HepG2 (cell line): ENCODE measurements at regions not wholly inside any gene's neighbourhood (a gene's known extent, or its start where the extent isn't known, plus 50 kb on each side); places are given as distances from the start of the nearest gene placed in this dataset.
A peak's percentile ranks its signal among the peaks of the same experiment; 100 is the strongest.

Source experiments
- ATAC-seq: fragments of 200-7000 bp; cut with Tn5 transposase; 3 replicates; pipeline ENCODE4 v1.9.1; 2020; ENCODE audit warnings: mild to moderate bottlenecking, moderate library complexity
- BruUV-seq: library from RNA; stranded (reverse); fragments of 400-500 nt; replicated peaks from 2 replicates; lab custom pipeline; 2021; lab: Mats Ljungman, UMichigan
- CTCF ChIA-PET: fragments of 300-600 bp; formaldehyde crosslinking; extraction: SDS; loops from one replicate; lab custom pipeline; 2021; ENCODE audit warnings: low total read pairs, inconsistent platforms, low intra/inter-chr PET ratio; lab: Yijun Ruan, JAX
- POLR2A ChIA-PET: fragments of 350-600 bp; sonication (Branson Sonifier 250); formaldehyde crosslinking; loops from one replicate; lab custom pipeline; 2020; ENCODE audit warnings: antibody characterized with exemption, inconsistent platforms; lab: Yijun Ruan, JAX
- DNase-seq: peaks from one replicate; pipeline ENCODE4 v3.0.0-alpha.2; 2015; ENCODE audit warnings: low spot score
- FAIRE-seq: peaks from 3 replicates; lab custom pipeline; 2011; peaks lifted over from hg19 to GRCh38; lab: Jason Lieb, UNC
- H2AFZ ChIP-seq: one replicate; pipeline ENCODE4 v1.6.1; 2011; ENCODE audit warnings: low read length, inconsistent platforms
- H3K27ac ChIP-seq: fragments of 300-600 bp; 3 replicates; pipeline ENCODE4 v1.8.0; 2011; ENCODE audit warnings: mixed run types, mild to moderate bottlenecking, mixed read lengths, low read length, inconsistent platforms; ENCODE audit not compliant: insufficient read depth; ENCODE audit errors: extremely low read length
- H3K27me3 ChIP-seq, 2 experiments: fragments of 200-600 bp in 1 of 2; 2 replicates in 1 of 2; 3 replicates in 1 of 2; pipeline versions ENCODE4 v1.6.0 to v1.8.0; 2011; ENCODE audit warnings: low read length in 2 of 2, mild to moderate bottlenecking in 2 of 2, moderate library complexity in 2 of 2, inconsistent platforms in 1 of 2; ENCODE audit not compliant: insufficient read depth in 2 of 2, control insufficient read depth in 1 of 2
- H3K36me3 ChIP-seq, 2 experiments: fragments of 200-600 bp in 1 of 2; replicated peaks in 1 of 2; 2 replicates in 1 of 2; 3 replicates in 1 of 2; pipeline versions ENCODE4 v1.5.1 to v1.8.0; 2011; ENCODE audit warnings: low read length in 2 of 2, inconsistent platforms in 1 of 2; ENCODE audit not compliant: insufficient read depth in 2 of 2, control insufficient read depth in 1 of 2
- H3K4me1 ChIP-seq: 2 replicates; pipeline ENCODE4 v1.5.1; 2012; ENCODE audit warnings: low read length, inconsistent platforms; ENCODE audit not compliant: insufficient read depth
- H3K4me2 ChIP-seq: 2 replicates; pipeline ENCODE4 v1.6.0; 2011; ENCODE audit warnings: low read depth, low read length, inconsistent platforms
- H3K4me3 ChIP-seq, 3 experiments: fragments of 200-600 bp in 1 of 3; sonication (generic), shearing (Covaris generic) in 1 of 3; replicated peaks in 1 of 3; 2 replicates each; pipeline ENCODE4 v1.5.1; 2011 to 2016; ENCODE audit warnings: low read length in 3 of 3, inconsistent platforms in 2 of 3, low read depth in 2 of 3, mild to moderate bottlenecking in 2 of 3, control low read depth in 1 of 3, mixed read lengths in 1 of 3; ENCODE audit not compliant: insufficient read depth in 1 of 3
- H3K79me2 ChIP-seq: one replicate; pipeline ENCODE4 v1.6.1; 2011; ENCODE audit warnings: low read length, inconsistent platforms; ENCODE audit not compliant: insufficient read depth
- H3K9ac ChIP-seq: 2 replicates; pipeline ENCODE4 v1.6.0; 2011; ENCODE audit warnings: mild to moderate bottlenecking, low read depth, low read length, inconsistent platforms; ENCODE audit not compliant: insufficient read depth
- H3K9me3 ChIP-seq: 2 replicates; pipeline ENCODE4 v1.5.1; 2012; ENCODE audit warnings: mild to moderate bottlenecking, low read length
- H4K20me1 ChIP-seq: 2 replicates; pipeline ENCODE4 v1.6.0; 2011; ENCODE audit warnings: inconsistent platforms, mild to moderate bottlenecking, low read length, moderate library complexity; ENCODE audit not compliant: insufficient read depth
- MTA1 ChIP-seq: sonication (generic); formaldehyde crosslinking; IDR thresholded peaks from 2 replicates; pipeline ENCODE4 v1.4.0; 2020; ENCODE audit warnings: missing genetic modification reagents, mild to moderate bottlenecking, borderline replicate concordance
- PHF21A ChIP-seq: sonication (generic); formaldehyde crosslinking; IDR thresholded peaks from 2 replicates; pipeline ENCODE4 v1.5.0; 2020; ENCODE audit warnings: mild to moderate bottlenecking, missing genetic modification reagents
- ZBTB42 ChIP-seq: sonication (generic); formaldehyde crosslinking; IDR thresholded peaks from 2 replicates; pipeline ENCODE4 v1.5.0; 2020; ENCODE audit warnings: mild to moderate bottlenecking, missing genetic modification reagents
- ZNF274 ChIP-seq: sonication (generic); formaldehyde crosslinking; IDR thresholded peaks from 2 replicates; pipeline ENCODE4 v1.5.1; 2020; ENCODE audit warnings: mild to moderate bottlenecking, missing genetic modification reagents
- ZNF317 ChIP-seq: sonication (generic); formaldehyde crosslinking; IDR thresholded peaks from 2 replicates; pipeline ENCODE4 v1.5.0; 2020; ENCODE audit warnings: mild to moderate bottlenecking, missing genetic modification reagents
- ZNF552 ChIP-seq: sonication (generic); formaldehyde crosslinking; IDR thresholded peaks from 2 replicates; pipeline ENCODE4 v1.9.0; 2022; ENCODE audit warnings: missing genetic modification reagents, mild to moderate bottlenecking, borderline replicate concordance
- ZNF629 ChIP-seq: sonication (generic); formaldehyde crosslinking; conservative IDR thresholded peaks from 2 replicates; pipeline ENCODE4 v1.5.0; 2020; ENCODE audit warnings: missing genetic modification reagents
- ZNF644 ChIP-seq: IDR thresholded peaks from 2 replicates; pipeline ENCODE4 v1.6.1; 2016; ENCODE audit warnings: low read depth
- ZNF672 ChIP-seq: sonication (generic); formaldehyde crosslinking; IDR thresholded peaks from 2 replicates; pipeline ENCODE4 v1.8.1; 2022; ENCODE audit warnings: missing genetic modification reagents
- WGBS: methylation state at CpG from one replicate; pipeline ENCODE4 v1.1.6; 2017; ENCODE audit warnings: low lambda C conversion rate; 5-methylcytosine and 5-hydroxymethylcytosine counted together
- in situ Hi-C: cut with HindIII; loops from 2 replicates; pipeline ENCODE4 v1.10.0; 2017; ENCODE audit warnings: low pct_unique_long_range_greater_than_20kb; ENCODE audit not compliant: extremely low pct_ligation_motif_present
- intact Hi-C: fragments of 100-400 bp; cut with micrococcal nuclease; formaldehyde crosslinking; loops from one replicate; pipeline ENCODE4 v1.10.0; 2022; ENCODE audit not compliant: unreplicated experiment
- TF ChIP-seq, protein P1 (sequence below): sonication (generic); formaldehyde crosslinking; IDR thresholded peaks from 2 replicates; pipeline ENCODE4 v1.9.0; 2021; ENCODE audit warnings: missing genetic modification reagents, borderline replicate concordance
- TF ChIP-seq, protein P2 (sequence below): sonication (generic); formaldehyde crosslinking; IDR thresholded peaks from 2 replicates; pipeline ENCODE4 v1.4.0; 2020; ENCODE audit warnings: low read depth, mild to moderate bottlenecking, missing genetic modification reagents
- TF ChIP-seq, protein P3 (sequence below): IDR thresholded peaks from 2 replicates; pipeline ENCODE4 v1.6.1; 2016; ENCODE audit warnings: missing biosample characterization, missing genetic modification reagents, low read depth
- TF ChIP-seq, protein P4 (sequence below): sonication (generic); formaldehyde crosslinking; IDR thresholded peaks from 2 replicates; pipeline ENCODE4 v1.4.0; 2020; ENCODE audit warnings: missing genetic modification reagents

DNA sequence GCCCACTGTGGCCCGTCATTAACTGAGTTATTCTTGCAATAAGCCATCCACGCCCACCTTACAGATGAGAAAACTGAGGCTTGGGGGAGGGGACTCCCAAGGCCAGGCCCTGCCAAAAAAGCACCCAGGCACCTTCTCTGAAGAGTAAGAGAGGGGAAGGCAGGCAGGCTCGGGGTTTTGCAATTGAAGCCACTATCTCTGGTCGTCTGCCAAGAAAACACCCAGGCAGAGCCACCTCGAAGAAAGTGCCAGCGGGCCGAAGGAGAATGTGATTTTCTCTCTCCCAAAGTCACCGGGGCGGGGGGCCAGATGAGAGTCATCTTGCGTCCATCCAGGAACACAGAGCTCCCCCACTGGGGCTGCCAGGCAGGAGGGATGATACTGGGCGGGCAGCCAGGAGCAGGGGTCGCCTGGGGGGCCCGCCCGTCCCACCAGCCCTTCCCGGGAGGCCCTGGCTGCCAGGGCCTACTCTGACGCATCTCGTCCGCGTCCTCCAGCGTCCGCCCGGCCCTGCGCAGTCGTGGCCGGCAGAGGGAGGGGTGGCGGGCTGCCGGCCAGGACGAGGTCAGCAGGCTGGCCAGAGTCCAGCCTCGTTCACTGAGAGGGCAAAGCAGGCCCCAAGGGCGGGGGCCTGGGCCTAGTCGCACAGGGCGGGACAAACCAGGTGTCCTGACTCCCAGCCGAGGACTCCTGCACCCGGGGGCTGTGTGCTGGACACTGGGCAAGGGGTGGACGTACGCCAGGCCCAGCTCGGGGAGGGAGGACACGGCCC, 74.3 kb downstream of the RFLNA start:
- in situ Hi-C loops: no loop called here
- peak; percentile 88 for ATAC-seq
- BruUV-seq: no TSS peak
- peak; percentile 69 for DNase-seq
- Histone ChIP-seq H3K9me3 (no peaks in the 10 kb centered on the region), H2AFZ (no peak overlapping the region), H3K4me2 (peak overlapping the region; percentile 56), H3K4me1 (peaks cover 37% of the 10 kb centered on the region), H3K27me3 (no peaks in the 10 kb centered on the region), H3K27ac (peak overlapping the region; percentile 77), H4K20me1 (no peaks in the 10 kb centered on the region), H3K4me3 (peak overlapping the region in 1 of 3 experiments; percentile 47; a peak in 1 of 6 replicates), H3K36me3 (peaks cover 2 to 27% of the 10 kb centered on the region in 2 experiments; a peak in 4 of 5 replicates), H3K79me2 (no peaks in the 10 kb centered on the region), H3K9ac (peak overlapping the region; percentile 59)
- WGBS: 79% methylated on average over 9 of the region's 38 CpGs
- ChIA-PET POLR2A (interaction anchor here (2.6 kb wide), 1 partner anchor 20 kb away, joined by 9 read pairs; no protein-coding TSS in a partner anchor), CTCF (no interaction called here)
- intact Hi-C loops: loop anchor here (1.0 to 10.0 kb wide), 2 partner anchors 16 to 406 kb away; no protein-coding TSS in a partner anchor
- FAIRE-seq: peak; percentile 56
- TF ChIP-seq, protein P1, sequence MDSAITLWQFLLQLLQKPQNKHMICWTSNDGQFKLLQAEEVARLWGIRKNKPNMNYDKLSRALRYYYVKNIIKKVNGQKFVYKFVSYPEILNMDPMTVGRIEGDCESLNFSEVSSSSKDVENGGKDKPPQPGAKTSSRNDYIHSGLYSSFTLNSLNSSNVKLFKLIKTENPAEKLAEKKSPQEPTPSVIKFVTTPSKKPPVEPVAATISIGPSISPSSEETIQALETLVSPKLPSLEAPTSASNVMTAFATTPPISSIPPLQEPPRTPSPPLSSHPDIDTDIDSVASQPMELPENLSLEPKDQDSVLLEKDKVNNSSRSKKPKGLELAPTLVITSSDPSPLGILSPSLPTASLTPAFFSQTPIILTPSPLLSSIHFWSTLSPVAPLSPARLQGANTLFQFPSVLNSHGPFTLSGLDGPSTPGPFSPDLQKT (CRISPR knock-in tag): no peak
- TF ChIP-seq ZNF552 (CRISPR knock-in tag) (0 out of 2 replicates have a peak, but pooled peaks have one; percentile 37), ZBTB42 (CRISPR knock-in tag) (no peak), MTA1 (CRISPR knock-in tag) (peak; percentile 99), ZNF644 (CRISPR knock-in tag) (no peak), ZNF629 (CRISPR knock-in tag) (peak; percentile 95), ZNF317 (no peak), ZNF672 (CRISPR knock-in tag) (no peak), PHF21A (CRISPR knock-in tag) (peak; percentile 99), ZNF274 (CRISPR knock-in tag) (0 out of 2 replicates have a peak, but pooled peaks have one; percentile 34)
- TF ChIP-seq, protein P2, sequence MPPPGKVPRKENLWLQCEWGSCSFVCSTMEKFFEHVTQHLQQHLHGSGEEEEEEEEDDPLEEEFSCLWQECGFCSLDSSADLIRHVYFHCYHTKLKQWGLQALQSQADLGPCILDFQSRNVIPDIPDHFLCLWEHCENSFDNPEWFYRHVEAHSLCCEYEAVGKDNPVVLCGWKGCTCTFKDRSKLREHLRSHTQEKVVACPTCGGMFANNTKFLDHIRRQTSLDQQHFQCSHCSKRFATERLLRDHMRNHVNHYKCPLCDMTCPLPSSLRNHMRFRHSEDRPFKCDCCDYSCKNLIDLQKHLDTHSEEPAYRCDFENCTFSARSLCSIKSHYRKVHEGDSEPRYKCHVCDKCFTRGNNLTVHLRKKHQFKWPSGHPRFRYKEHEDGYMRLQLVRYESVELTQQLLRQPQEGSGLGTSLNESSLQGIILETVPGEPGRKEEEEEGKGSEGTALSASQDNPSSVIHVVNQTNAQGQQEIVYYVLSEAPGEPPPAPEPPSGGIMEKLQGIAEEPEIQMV: peak; percentile 96
- TF ChIP-seq, protein P3, sequence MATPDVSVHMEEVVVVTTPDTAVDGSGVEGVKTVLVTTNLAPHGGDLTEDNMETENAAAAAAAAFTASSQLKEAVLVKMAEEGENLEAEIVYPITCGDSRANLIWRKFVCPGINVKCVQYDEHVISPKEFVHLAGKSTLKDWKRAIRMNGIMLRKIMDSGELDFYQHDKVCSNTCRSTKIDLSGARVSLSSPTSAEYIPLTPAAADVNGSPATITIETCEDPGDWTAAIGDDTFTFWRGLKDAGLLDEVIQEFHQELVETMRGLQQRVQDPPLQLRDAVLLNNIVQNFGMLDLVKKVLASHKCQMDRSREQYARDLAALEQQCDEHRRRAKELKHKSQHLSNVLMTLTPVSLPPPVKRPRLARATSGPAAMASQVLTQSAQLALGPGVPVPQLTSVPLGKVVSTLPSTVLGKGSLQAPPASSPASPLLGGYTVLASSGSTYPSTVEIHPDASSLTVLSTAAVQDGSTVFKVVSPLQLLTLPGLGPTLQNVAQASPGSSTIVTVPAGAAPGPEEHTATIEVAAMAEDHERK (CRISPR knock-in tag): no peak
- TF ChIP-seq, protein P4, sequence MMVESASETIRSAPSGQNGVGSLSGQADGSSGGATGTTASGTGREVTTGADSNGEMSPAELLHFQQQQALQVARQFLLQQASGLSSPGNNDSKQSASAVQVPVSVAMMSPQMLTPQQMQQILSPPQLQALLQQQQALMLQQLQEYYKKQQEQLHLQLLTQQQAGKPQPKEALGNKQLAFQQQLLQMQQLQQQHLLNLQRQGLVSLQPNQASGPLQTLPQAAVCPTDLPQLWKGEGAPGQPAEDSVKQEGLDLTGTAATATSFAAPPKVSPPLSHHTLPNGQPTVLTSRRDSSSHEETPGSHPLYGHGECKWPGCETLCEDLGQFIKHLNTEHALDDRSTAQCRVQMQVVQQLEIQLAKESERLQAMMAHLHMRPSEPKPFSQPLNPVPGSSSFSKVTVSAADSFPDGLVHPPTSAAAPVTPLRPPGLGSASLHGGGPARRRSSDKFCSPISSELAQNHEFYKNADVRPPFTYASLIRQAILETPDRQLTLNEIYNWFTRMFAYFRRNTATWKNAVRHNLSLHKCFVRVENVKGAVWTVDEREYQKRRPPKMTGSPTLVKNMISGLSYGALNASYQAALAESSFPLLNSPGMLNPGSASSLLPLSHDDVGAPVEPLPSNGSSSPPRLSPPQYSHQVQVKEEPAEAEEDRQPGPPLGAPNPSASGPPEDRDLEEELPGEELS (CRISPR knock-in tag): peak; percentile 60
